Breast epithelium (tissue), 3 donors: ENCODE measurements at regions not wholly inside any gene's neighbourhood (a gene's known extent, or its start where the extent isn't known, plus 50 kb on each side); places are given as distances from the start of the nearest gene placed in this dataset.

Experiments
- POLR2A ChIP-seq: fragments of 450-650 bp; IDR thresholded peaks from one replicate; pipeline ENCODE4 v1.6.1; 2016; ENCODE audit warnings: antibody characterized with exemption, mild to moderate bottlenecking, moderate library complexity
- TF ChIP-seq, protein P1 (sequence below), 3 donors: fragments of 450-650 bp; IDR thresholded peaks; one replicate each; pipeline ENCODE4 v1.5.1; 2016 to 2017; ENCODE audit warnings: antibody characterized with exemption in 3 of 3, mild to moderate bottlenecking in 3 of 3, moderate library complexity in 3 of 3

DNA sequence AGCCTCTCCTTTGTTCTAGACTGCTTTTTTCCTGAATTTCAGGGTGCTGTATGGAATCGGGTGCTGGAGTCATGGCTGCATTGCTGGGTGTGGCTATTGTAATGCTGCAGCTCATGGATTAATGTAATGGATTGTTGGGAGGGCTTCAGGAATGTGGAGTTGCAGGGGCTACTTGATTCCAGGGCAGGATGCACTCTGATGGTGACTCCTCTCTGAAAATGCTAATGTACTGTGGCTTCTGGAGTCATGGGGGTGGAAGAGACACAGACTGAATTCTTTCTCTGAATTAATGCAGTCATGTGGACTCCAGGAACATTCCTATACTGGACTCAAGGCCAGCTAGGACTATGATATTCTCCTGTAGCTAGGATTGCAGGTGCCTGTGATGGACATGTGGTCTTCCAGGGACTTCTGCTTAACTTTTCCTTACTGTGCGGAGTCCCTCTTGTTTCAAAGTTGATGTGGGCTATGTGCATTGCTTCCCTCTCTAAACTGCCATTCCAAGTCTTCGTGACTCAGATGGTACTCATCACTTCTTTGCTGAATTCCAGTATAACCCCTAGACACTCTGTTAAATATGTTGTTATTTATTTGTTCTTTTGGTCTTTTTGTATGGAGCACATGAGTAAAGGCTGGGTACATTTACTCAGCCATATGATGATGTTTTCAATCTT lies 396.2 kb downstream of the KCTD16 start:
- TF ChIP-seq POLR2A, result no peak
- TF ChIP-seq, protein P1, sequence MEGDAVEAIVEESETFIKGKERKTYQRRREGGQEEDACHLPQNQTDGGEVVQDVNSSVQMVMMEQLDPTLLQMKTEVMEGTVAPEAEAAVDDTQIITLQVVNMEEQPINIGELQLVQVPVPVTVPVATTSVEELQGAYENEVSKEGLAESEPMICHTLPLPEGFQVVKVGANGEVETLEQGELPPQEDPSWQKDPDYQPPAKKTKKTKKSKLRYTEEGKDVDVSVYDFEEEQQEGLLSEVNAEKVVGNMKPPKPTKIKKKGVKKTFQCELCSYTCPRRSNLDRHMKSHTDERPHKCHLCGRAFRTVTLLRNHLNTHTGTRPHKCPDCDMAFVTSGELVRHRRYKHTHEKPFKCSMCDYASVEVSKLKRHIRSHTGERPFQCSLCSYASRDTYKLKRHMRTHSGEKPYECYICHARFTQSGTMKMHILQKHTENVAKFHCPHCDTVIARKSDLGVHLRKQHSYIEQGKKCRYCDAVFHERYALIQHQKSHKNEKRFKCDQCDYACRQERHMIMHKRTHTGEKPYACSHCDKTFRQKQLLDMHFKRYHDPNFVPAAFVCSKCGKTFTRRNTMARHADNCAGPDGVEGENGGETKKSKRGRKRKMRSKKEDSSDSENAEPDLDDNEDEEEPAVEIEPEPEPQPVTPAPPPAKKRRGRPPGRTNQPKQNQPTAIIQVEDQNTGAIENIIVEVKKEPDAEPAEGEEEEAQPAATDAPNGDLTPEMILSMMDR (IDR thresholded peaks at IDR 0.05), result no peak
